ENCODE measurements at regions not wholly inside any gene's neighbourhood (a gene's known extent, or its start where the extent isn't known, plus 50 kb on each side); places are given as distances from the start of the nearest gene placed in this dataset.

DNA sequence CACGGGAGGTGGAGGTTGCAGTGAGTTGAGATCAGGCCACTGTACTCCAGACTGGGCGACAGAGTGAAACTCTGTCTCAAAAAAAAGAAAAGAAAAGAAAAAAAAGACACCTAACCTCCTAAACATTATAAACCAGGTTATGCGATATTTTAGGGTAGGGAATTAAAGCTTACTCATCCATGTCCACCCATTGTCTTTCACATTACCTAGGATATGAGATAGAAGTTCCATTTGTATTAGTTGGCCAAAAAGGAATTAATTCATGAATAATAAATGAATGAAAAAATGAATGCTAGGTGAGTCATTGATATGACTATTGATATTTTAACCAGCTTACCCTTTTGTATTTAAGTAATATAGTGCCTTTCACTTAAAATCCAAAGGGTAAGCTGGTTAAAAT lies 132.9 kb downstream of the FAM161A start:
- no peaks in the 10 kb centered on the region for H3K4me1 ChIP-seq (ENCODE audit: control insufficient read depth in 4 of 4, insufficient read depth in 4 of 4, low read length in 3 of 4)
- TF ChIP-seq EGR1 (IDR thresholded peaks at IDR 0.05; ENCODE audit: low read depth in 2 of 2) (no peak), FOXA2 (IDR thresholded peaks at IDR 0.05) (no peak), RXRA (IDR thresholded peaks at IDR 0.05) (no peak)
- no peak overlapping the region for H3K27ac ChIP-seq (ENCODE audit: low read depth in 1 of 2, low read length in 2 of 2)
- H3K36me3 ChIP-seq (ENCODE audit: control insufficient read depth in 4 of 4, insufficient read depth in 3 of 4, low read depth in 1 of 4, low read length in 3 of 4), result no peaks in the 10 kb centered on the region
- 94% methylated on average over 3 of the region's 3 CpGs for WGBS
- no peak overlapping the region for H3K9ac ChIP-seq (ENCODE audit: low read depth in 1 of 2, low read length in 2 of 2)
- no peaks in the 10 kb centered on the region for H3K27me3 ChIP-seq (ENCODE audit: control insufficient read depth in 4 of 4, insufficient read depth in 4 of 4, low read length in 3 of 4)
- no peak overlapping the region for H3K4me3 ChIP-seq (ENCODE audit: low read depth in 1 of 3, low read length in 3 of 3)
- no peaks in the 10 kb centered on the region for H3K9me3 ChIP-seq (ENCODE audit: control insufficient read depth in 4 of 4, low read length in 3 of 4)
- no peak for DNase-seq (ENCODE audit: low spot score)

DNA sequence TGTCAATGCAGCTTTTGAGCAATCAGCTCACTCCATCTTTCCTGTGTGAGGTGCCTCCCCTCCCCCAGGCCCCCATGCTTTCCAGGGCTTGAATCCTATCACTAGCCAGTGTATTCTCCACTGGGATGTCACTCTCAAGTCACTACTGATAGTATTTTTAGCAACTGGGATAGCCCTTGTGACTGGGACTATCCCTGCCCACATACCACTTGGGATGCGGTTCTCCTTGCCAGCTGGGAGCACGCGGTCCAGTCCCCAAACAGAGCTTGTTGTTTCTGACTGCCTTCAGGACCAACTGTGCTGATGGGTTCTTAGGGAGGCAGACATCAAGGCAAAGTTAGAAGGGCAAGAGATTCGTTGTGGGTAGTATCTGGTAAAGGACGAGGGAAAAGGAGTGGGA lies 134.9 kb downstream of the FAM161A start:
- no peaks in the 10 kb centered on the region for H3K27me3 ChIP-seq (ENCODE audit: control insufficient read depth in 4 of 4, insufficient read depth in 4 of 4, low read length in 3 of 4)
- WGBS, result 89% methylated on average over 5 of the region's 5 CpGs
- no peak overlapping the region for H3K9ac ChIP-seq (ENCODE audit: low read depth in 1 of 2, low read length in 2 of 2)
- H3K4me3 ChIP-seq (ENCODE audit: low read depth in 1 of 3, low read length in 3 of 3), result no peak overlapping the region
- H3K27ac ChIP-seq (ENCODE audit: low read depth in 1 of 2, low read length in 2 of 2), result no peak overlapping the region
- no peaks in the 10 kb centered on the region for H3K36me3 ChIP-seq (ENCODE audit: control insufficient read depth in 4 of 4, insufficient read depth in 3 of 4, low read depth in 1 of 4, low read length in 3 of 4)
- TF ChIP-seq GABPA (IDR thresholded peaks at IDR 0.05 in 1 of 2, conservative IDR thresholded peaks at IDR 0.05 in 1 of 2) (no peak), FOXA1 (IDR thresholded peaks at IDR 0.05) (no peak)
- TF ChIP-seq, protein P1, sequence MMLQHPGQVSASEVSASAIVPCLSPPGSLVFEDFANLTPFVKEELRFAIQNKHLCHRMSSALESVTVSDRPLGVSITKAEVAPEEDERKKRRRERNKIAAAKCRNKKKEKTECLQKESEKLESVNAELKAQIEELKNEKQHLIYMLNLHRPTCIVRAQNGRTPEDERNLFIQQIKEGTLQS (IDR thresholded peaks at IDR 0.05), result no peak
- no peaks in the 10 kb centered on the region for H3K4me1 ChIP-seq (ENCODE audit: control insufficient read depth in 4 of 4, insufficient read depth in 4 of 4, low read length in 3 of 4)
- DNase-seq (ENCODE audit: low spot score), result no peak
- H3K9me3 ChIP-seq (ENCODE audit: control insufficient read depth in 4 of 4, low read length in 3 of 4), result no peaks in the 10 kb centered on the region

DNA sequence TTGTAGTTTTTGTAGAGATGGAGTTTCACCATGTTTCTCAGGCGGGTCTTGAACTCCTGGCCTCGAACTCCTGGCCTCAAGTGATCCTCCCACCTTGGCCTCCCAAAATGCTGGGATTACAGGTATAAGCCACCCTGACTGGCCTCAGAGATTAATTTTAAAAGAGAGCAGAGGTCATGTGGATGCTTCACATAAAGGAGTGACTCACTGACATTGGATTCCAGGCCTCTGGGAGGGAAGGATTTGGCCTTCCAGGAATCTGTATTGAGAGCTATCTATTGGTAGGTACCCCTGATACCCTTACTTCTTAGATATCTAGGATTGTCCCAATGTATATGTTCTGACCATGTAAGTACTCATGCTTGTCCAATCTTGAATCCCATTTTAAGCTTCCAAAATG lies 138.4 kb downstream of the FAM161A start:
- no peak overlapping the region for H3K9ac ChIP-seq (ENCODE audit: low read depth in 1 of 2, low read length in 2 of 2)
- H3K36me3 ChIP-seq (ENCODE audit: control insufficient read depth in 4 of 4, insufficient read depth in 3 of 4, low read depth in 1 of 4, low read length in 3 of 4), result no peaks in the 10 kb centered on the region
- H3K9me3 ChIP-seq (ENCODE audit: control insufficient read depth in 4 of 4, low read length in 3 of 4), result no peaks in the 10 kb centered on the region
- no peaks in the 10 kb centered on the region for H3K27me3 ChIP-seq (ENCODE audit: control insufficient read depth in 4 of 4, insufficient read depth in 4 of 4, low read length in 3 of 4)
- H3K27ac ChIP-seq (ENCODE audit: low read depth in 1 of 2, low read length in 2 of 2), result no peak overlapping the region
- no peak for TF ChIP-seq JUND (IDR thresholded peaks at IDR 0.05)
- no peak for TF ChIP-seq FOXA1 (IDR thresholded peaks at IDR 0.05)
- no peak for TF ChIP-seq HNF4G (IDR thresholded peaks at IDR 0.05)
- TF ChIP-seq RXRA (IDR thresholded peaks at IDR 0.05), result no peak
- TF ChIP-seq, protein P2, sequence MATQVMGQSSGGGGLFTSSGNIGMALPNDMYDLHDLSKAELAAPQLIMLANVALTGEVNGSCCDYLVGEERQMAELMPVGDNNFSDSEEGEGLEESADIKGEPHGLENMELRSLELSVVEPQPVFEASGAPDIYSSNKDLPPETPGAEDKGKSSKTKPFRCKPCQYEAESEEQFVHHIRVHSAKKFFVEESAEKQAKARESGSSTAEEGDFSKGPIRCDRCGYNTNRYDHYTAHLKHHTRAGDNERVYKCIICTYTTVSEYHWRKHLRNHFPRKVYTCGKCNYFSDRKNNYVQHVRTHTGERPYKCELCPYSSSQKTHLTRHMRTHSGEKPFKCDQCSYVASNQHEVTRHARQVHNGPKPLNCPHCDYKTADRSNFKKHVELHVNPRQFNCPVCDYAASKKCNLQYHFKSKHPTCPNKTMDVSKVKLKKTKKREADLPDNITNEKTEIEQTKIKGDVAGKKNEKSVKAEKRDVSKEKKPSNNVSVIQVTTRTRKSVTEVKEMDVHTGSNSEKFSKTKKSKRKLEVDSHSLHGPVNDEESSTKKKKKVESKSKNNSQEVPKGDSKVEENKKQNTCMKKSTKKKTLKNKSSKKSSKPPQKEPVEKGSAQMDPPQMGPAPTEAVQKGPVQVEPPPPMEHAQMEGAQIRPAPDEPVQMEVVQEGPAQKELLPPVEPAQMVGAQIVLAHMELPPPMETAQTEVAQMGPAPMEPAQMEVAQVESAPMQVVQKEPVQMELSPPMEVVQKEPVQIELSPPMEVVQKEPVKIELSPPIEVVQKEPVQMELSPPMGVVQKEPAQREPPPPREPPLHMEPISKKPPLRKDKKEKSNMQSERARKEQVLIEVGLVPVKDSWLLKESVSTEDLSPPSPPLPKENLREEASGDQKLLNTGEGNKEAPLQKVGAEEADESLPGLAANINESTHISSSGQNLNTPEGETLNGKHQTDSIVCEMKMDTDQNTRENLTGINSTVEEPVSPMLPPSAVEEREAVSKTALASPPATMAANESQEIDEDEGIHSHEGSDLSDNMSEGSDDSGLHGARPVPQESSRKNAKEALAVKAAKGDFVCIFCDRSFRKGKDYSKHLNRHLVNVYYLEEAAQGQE (IDR thresholded peaks at IDR 0.05), result no peak
- TF ChIP-seq, protein P3, sequence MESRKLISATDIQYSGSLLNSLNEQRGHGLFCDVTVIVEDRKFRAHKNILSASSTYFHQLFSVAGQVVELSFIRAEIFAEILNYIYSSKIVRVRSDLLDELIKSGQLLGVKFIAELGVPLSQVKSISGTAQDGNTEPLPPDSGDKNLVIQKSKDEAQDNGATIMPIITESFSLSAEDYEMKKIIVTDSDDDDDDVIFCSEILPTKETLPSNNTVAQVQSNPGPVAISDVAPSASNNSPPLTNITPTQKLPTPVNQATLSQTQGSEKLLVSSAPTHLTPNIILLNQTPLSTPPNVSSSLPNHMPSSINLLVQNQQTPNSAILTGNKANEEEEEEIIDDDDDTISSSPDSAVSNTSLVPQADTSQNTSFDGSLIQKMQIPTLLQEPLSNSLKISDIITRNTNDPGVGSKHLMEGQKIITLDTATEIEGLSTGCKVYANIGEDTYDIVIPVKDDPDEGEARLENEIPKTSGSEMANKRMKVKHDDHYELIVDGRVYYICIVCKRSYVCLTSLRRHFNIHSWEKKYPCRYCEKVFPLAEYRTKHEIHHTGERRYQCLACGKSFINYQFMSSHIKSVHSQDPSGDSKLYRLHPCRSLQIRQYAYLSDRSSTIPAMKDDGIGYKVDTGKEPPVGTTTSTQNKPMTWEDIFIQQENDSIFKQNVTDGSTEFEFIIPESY (IDR thresholded peaks at IDR 0.05), result no peak
- TF ChIP-seq NR2F2 (IDR thresholded peaks at IDR 0.05), result no peak
- TF ChIP-seq FOXA2 (IDR thresholded peaks at IDR 0.05), result no peak
- TF ChIP-seq, protein P4, sequence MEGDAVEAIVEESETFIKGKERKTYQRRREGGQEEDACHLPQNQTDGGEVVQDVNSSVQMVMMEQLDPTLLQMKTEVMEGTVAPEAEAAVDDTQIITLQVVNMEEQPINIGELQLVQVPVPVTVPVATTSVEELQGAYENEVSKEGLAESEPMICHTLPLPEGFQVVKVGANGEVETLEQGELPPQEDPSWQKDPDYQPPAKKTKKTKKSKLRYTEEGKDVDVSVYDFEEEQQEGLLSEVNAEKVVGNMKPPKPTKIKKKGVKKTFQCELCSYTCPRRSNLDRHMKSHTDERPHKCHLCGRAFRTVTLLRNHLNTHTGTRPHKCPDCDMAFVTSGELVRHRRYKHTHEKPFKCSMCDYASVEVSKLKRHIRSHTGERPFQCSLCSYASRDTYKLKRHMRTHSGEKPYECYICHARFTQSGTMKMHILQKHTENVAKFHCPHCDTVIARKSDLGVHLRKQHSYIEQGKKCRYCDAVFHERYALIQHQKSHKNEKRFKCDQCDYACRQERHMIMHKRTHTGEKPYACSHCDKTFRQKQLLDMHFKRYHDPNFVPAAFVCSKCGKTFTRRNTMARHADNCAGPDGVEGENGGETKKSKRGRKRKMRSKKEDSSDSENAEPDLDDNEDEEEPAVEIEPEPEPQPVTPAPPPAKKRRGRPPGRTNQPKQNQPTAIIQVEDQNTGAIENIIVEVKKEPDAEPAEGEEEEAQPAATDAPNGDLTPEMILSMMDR (IDR thresholded peaks at IDR 0.05; ENCODE audit: low read depth, low read length, missing input control), result no peak
- no peak for TF ChIP-seq GABPA (IDR thresholded peaks at IDR 0.05 in 1 of 2, conservative IDR thresholded peaks at IDR 0.05 in 1 of 2)
- H3K4me1 ChIP-seq (ENCODE audit: control insufficient read depth in 4 of 4, insufficient read depth in 4 of 4, low read length in 3 of 4), result peaks cover 0 to 4% (median 0%) of the 10 kb centered on the region in 4 donors
- H3K4me3 ChIP-seq (ENCODE audit: low read depth in 1 of 3, low read length in 3 of 3), result no peak overlapping the region
- 96% methylated on average over 2 of the region's 2 CpGs for WGBS
- no peak for DNase-seq (ENCODE audit: low spot score)

Data from liver (tissue), 8 donors.